T-helper 17 cell (primary cell): ENCODE measurements at regions not wholly inside any gene's neighbourhood (a gene's known extent, or its start where the extent isn't known, plus 50 kb on each side); places are given as distances from the start of the nearest gene placed in this dataset.

ENCODE experiments used
- ATAC-seq: fragments of 150-1000 bp; cut with Tn5 transposase; 2 replicates; pipeline ENCODE4 v1.10.0; 2021; ENCODE audit warnings: mild to moderate bottlenecking, moderate library complexity
- DNase-seq, 3 donors: peaks; one replicate each; pipeline versions ENCODE4 v3.0.0 to v3.0.0-alpha.2; 2020 to 2021
- H3K9me3 ChIP-seq: one replicate; pipeline ENCODE4 v1.7.0; 2013; ENCODE audit warnings: low read length, mild to moderate bottlenecking; ENCODE audit not compliant: control insufficient read depth, poor library complexity, severe bottlenecking
- H3K27ac Mint-ChIP-seq: one replicate; pipeline ENCODE4 v1.8.0; 2022; ENCODE audit warnings: mild to moderate bottlenecking, moderate library complexity, mixed read lengths
- H3K27me3 Mint-ChIP-seq: one replicate; pipeline ENCODE4 v1.8.0; 2022; ENCODE audit warnings: mixed read lengths
- H3K36me3 Mint-ChIP-seq: one replicate; pipeline ENCODE4 v1.8.0; 2022; ENCODE audit warnings: low read depth, mixed read lengths
- H3K4me1 Mint-ChIP-seq: one replicate; pipeline ENCODE4 v1.8.0; 2022; ENCODE audit warnings: mild to moderate bottlenecking, mixed read lengths
- H3K4me3 Mint-ChIP-seq: one replicate; pipeline ENCODE4 v1.8.0; 2022; ENCODE audit warnings: mild to moderate bottlenecking, moderate library complexity, mixed read lengths

DNA sequence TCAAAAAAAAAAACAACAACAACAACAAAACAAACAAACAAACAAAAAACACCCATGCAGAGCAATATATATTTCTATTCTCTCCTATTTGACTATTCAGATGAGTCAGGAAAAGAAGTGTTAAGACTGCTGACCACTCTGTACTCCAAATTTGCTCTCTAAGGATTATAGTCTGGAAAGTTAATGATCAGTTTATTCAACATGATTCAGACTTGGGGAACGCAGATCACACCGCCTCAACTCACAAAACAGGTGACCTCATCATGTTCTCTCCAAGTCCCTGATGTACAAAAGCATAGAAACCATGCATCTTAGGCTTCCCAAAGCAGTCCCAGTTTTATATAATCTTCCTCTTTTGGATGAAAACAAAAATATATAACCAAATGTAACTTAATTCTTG is 51.9 kb upstream of the PRRC2C start:
- H3K27me3 Mint-ChIP-seq = no peaks in the 10 kb centered on the region
- H3K36me3 Mint-ChIP-seq = no peaks in the 10 kb centered on the region
- no peak for ATAC-seq
- peak overlapping the region; percentile 8 for H3K27ac Mint-ChIP-seq
- no peak overlapping the region for H3K4me3 Mint-ChIP-seq
- DNase-seq = no peak
- peaks cover 9% of the 10 kb centered on the region for H3K4me1 Mint-ChIP-seq
- no peaks in the 10 kb centered on the region for H3K9me3 ChIP-seq

- DNase-seq (no peak), ATAC-seq (peak; percentile 57)
- H3K4me3 Mint-ChIP-seq = peak overlapping the region; percentile 63
- H3K9me3 ChIP-seq = no peaks in the 10 kb centered on the region
- H3K4me1 Mint-ChIP-seq = peaks cover 9% of the 10 kb centered on the region
- H3K27me3 Mint-ChIP-seq = peaks cover 4% of the 10 kb centered on the region
- H3K36me3 Mint-ChIP-seq = peaks cover 2% of the 10 kb centered on the region
- H3K27ac Mint-ChIP-seq = peak overlapping the region; percentile 53
Observed at GRCh38 chr1:171434717-171435346, 50.5 kb upstream of the PRRC2C start.
